HG02970 (cell line): ENCODE measurements at regions not wholly inside any gene's neighbourhood (a gene's known extent, or its start where the extent isn't known, plus 50 kb on each side); places are given as distances from the start of the nearest gene placed in this dataset.
"Not testable (repeated sequence)": the region's sequence is repeated elsewhere in the genome, so short reads cannot be mapped to it uniquely, and the experiment has no call there.

Experiments
- ATAC-seq: cut with Tn5 transposase; IDR thresholded peaks from one replicate; pipeline ENCODE4 v1.9.1; 2021; ENCODE audit warnings: mild to moderate bottlenecking, moderate library complexity, moderate number of reproducible peaks; ENCODE audit not compliant: unreplicated experiment, low FRiP score

DNA sequence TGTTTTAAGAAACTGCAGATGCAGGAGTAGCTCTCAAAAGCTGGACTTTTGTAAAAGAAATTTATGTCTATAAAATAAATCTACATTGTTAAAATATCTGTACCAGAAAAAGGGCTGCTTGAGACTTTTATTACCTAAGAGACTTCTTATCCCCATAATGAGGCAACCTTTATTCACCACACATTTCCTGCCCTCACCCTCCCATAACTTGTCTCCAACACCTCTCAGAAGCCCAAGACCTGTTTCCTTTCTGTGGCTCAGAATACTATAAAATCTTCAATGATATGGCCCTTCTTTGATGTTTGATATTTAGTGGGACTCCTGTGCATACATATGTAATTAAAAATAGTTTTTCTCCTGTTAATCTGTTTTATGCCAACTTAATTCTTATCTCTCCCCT is 141.5 kb upstream of the FER start:
- no peak for ATAC-seq

DNA sequence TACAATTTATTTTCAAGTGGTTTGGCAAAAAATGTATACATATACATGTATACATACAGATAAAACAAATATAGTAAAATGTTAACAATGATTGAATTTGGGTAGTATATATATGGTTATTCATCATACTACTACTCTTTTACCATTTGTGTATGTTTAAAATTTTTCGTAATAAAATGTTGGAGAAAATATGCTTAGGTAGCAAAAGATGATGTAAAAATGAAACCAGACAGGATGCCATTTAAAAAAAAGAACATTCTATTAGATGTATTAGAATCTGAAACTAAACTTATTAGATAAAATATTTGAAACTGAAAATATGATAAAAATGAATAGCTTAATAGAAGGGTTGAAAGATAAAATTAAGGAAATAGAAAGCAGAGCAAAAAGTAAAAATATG is 144.9 kb upstream of the FER start:
- ATAC-seq = no peak

DNA sequence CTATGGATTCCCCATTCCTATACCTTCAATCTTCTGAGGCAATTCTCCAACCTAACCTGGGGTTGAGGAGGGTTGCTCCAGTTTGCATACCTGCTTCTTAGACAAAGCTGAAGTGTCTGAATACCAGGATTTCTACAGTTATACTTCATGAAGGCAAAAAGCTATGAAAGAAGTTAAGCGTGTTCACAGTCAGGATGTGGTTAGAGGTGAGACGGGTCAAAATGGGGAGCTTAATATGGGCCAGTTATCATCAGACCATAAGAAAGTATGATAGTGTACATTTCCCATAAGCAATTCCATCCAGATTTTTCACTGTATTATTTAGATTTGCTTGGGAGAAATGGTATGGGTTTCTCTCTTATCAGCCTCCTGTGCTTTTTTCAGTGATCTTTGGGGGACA is 156.9 kb upstream of the FER start:
- ATAC-seq = no peak

DNA sequence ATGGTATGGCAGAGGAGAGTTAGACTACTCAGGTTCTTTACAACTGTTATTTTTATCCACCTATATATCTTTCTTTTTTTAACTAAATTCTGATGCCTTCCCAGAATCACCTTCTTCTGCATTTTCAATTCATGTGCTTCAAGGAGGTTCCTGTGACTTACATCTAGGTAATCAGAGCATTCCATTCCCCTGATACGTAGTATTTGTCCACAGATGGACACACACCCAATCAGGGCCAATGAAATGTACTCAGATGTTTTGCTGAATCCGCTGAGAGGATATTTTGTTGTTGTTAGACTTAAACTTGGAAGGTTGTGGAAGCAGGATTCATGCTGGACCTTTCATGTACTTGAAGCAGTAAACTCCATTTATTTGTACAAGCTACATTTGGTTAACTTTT is 159.4 kb upstream of the FER start:
- ATAC-seq = no peak

DNA sequence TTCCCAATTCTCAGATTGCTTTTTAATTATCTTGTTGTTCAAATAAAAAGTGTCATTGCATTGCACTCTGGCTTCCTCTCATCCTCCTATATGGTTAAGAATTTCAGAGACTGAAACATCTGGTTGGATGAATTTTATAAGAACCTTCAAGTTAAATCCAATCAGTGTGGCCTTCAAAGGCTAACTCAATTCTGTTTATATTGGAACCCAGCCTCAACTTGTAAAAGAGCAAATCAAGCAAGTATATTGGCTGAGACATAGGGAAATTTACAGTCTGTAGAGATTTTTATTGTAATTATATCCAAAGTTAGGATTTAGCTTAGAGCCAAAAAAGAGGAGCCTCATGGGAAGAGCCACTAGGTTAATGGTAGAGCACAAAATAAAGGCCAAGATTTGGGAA is 159.9 kb upstream of the FER start:
- ATAC-seq = no peak

DNA sequence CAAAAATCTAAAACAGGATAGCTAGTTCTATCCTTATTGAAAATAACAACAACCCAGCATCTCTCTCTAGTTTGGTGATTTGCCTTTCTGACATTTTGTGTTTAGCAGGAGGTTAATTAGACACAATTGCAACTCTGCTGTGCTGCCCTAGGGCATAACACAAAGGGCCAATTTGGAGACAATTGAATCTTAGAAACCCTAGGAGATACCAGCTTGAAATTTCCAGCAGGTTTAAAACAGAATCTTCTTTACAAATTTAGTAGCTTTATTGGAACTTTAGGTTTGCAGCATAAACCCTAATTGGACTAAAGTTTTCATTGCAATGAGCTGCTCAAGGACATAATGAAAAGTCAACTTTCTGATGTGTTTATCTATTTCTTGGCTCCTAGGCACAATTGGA is 166.7 kb upstream of the FER start:
- ATAC-seq = no peak

DNA sequence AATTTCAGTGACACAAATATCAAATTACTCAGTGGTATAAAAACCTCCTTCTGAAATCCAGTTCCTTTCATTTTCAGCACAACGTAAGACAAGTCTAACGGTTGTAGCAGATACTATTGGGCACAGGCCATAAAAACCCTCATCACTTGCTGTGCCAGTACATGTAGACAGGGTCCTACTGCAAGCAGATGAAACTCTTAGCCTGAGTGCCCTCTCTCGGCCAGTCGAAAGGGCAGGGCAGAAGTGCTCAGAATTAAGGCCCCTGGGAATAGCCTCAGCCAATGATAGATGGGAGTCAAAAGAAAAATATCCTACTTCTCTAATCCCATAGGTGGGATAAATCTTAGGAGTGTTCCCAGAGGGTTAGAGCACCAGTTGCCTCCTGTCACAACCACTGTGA is 168.5 kb upstream of the FER start:
- no peak for ATAC-seq

DNA sequence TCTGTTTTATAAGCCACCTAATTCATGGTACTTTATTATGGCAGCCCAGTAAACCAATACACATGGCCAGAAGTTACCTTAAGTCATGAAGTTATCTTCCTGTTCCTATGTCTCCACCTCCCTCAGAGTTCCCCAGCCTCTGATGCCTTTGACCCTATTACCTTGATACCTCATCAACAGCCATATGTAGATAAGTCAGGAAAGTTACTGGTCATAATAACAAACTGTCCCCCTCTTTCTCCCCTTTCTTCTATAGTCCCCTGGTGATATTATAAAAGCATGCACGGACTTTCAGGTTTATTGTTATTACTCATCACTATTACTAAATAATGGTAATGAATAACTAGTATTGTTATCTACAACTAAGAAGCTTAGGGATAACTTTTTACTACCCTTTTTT is 168.9 kb upstream of the FER start:
- no peak for ATAC-seq

DNA sequence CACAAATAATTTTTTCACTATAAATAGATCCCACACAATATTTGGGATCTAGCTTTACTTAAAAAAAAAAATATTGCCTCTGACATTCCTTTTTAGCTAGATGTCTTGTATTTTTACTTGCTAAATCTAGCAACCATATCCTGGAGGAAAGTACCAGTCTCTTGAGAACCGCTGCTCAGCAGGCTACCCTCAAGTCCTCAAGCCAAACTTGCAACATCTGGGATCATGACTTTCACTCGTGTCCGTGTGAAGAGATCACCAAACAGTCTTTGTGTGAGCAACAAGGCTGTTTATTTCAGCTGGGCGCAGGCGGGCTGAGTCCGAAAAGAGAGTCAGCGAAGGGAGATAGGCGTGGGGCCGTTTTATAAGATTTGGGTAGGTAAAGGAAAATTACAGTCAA is 180.3 kb upstream of the FER start:
- ATAC-seq = no peak

DNA sequence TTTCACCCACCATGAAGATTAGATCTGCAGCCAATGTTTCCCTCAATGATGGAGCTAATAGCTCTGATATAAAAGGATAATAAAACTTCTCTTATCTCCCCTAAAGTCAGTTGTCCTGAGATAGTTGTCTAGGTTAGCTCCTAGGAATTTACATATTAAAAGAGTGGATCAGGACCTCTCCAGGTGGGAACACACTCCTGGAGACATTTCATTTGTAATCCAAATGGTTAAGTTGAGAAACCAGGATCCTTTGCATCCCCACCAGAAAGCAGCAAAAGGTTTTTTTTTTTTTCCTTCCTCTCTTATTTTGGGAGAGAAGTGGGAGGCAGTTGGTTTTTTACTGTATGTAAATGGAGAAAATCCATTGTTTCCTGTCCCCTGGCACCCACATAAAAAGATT is 182.5 kb upstream of the FBXL17 start:
- ATAC-seq = no peak

DNA sequence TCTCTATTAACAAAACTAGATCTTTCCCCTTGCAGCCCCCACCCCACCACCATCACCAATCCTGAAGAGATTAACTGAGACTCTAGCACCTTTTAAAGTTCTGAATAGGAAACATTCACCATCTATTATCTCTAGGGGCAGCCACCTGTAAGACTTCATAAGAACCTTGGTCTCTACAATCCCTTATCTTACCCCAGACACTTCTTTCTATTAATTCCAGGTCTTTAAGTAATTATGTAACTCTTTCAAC is 180.2 kb upstream of the FBXL17 start:
- ATAC-seq = no peak

DNA sequence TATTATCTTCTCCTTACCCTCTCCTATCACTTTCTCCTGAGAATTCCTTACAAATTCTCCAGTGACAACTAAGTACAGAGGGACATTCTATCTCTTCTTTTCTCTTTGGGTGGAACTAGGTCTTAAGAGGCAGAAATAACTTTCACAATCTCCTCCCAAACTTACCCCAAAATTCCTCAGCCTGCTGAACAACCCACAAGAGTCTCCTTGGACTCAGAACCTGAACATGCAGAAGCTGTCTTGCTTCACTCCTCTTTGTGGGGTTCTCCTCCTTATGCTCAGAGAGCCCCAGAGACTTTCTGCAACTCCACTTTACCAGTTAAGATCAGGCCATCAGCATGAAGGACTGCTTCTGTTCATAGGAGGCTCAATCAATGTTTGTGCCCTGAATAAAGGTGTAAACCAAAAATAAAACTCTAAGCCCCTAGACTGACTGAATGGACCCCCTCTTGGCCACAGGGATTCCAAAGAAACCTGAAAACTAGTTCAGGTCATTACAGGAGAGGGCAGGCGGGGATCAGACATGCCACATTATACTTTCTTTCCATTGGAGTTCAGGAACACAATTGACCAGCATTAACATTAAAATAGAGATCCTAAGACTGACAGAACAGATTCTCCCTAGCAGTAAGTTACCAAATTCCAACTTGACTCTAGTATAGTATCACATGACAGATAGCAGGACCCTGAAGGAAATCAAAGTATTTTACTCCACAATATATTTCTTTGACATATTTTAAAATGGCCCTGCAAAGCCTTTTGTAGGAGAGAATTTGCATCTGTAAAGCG is 179.7 kb upstream of the FBXL17 start:
- ATAC-seq = no peak

DNA sequence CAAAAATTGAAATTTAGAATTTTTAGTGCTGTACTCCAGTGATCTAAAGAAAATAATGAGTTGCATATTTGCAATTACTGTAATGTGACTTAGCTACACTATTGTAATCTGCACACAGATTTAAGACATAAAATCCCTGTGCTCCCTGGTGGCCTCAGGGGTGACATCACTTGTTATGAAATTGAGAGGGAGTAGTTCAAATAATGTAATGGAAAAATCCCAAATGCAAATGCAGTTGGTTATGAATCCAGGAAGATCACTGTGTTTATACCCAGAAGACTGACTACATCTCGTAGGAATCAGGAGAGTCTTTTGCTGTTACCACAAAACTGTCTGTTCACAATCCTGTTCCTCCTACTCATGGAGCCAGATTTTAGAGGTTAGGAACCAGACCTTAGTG is 178.7 kb upstream of the FBXL17 start:
- ATAC-seq = no peak

DNA sequence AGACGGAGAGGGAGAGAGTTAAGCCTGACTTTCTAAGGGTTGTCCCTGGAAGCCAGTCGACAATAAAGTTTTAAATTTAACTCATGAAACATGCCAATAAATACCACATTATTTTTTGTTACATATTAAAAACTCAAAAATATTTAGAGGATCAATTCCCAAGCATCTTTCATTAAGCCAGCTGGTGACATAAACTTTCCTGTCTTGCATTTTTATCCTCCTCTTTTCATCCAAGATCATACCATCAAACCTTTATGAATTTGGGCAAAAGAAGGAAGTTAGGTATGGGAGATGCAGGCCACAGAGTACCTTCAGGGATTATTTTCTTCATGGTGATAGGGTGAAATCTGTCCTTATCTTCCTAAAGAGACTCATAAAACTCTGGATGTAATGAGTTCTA is 178.3 kb upstream of the FBXL17 start:
- no peak for ATAC-seq

DNA sequence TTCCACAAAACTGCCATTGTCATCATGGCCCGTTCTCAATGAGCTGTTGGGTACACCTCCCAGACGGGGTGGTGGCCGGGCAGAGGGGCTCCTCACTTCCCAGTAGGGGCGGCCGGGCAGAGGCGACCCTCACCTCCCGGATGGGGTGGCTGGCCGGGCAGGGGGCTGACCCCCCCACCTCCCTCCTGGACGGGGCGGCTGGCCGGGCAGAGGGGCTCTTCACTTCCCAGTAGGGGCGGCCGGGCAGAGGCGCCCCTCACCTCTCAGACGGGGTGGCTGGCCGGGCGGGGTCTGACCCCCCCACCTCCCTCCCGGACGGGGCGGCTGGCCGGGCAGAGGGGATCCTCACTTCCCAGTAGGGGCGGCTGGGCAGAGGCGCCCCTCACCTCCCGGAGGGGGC is 176.9 kb upstream of the FBXL17 start:
- not testable (repeated sequence) for ATAC-seq

DNA sequence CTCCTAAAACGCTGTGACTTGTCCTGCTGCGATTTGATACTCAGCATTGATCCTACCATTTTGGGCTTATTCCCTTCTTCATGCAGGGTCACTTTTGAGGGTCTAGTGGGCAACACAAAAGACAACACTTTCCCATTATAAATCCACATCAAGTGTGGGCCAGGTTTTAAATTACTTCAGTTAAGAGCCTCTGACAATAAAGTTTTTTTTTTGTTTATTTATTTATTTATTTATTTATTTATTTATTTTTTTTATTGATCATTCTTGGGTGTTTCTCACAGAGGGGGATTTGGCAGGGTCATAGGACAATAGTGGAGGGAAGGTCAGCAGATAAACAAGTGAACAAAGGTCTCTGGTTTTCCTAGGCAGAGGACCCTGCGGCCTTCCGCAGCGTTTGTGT is 176.2 kb upstream of the FBXL17 start:
- not testable (repeated sequence) for ATAC-seq

DNA sequence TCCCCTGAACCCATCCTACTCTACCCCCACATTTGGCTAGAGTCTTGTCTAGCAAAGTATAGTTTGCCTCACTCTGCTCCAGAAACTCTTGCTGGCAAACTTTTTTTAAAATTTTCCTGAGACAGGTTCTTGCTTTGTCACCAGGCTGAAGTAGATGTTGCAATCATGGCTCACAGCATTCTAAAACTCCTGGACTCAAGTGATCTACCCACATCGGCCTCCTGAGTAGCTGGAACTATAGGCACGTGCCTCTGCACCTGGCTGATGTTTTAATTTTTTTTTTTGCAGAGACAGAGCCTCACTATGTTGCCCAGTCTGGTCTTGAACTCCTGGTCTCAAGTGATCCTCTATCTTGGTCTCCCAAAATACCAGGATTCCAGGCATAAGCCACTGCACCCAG is 175.8 kb upstream of the FBXL17 start:
- ATAC-seq = no peak

DNA sequence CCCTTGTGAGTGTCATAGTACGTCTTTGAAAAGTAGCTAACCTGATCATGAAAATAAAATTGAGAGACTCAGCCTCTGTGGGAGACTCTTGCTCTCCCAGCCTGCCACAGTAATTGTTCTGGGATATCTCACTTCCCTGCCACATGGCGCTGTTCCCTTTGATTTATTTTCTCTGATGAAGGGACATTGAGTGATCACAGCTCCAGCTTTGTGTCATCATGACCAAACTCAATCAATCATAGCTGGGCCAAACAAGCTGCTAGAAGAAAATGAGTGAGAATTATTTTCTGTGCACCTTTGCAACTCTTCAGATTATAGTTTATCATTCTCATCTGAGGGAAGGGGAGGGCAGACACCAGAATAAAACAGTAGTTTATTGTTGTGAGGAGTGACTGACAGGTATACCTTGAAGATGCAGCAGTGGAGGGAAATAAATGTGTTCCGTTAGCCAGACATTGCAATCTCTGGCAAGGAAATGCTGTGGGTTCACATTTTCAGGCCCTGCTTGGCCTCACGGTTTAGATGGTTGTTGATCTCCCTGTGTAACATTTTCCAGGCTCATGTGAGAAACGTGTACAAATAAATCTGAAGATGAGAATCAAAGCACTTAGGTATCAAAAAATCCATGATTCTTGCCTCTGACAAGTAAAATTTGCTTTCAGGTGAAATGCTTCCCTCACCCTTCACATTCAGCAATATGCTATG is 174.7 kb upstream of the FBXL17 start:
- ATAC-seq = no peak

DNA sequence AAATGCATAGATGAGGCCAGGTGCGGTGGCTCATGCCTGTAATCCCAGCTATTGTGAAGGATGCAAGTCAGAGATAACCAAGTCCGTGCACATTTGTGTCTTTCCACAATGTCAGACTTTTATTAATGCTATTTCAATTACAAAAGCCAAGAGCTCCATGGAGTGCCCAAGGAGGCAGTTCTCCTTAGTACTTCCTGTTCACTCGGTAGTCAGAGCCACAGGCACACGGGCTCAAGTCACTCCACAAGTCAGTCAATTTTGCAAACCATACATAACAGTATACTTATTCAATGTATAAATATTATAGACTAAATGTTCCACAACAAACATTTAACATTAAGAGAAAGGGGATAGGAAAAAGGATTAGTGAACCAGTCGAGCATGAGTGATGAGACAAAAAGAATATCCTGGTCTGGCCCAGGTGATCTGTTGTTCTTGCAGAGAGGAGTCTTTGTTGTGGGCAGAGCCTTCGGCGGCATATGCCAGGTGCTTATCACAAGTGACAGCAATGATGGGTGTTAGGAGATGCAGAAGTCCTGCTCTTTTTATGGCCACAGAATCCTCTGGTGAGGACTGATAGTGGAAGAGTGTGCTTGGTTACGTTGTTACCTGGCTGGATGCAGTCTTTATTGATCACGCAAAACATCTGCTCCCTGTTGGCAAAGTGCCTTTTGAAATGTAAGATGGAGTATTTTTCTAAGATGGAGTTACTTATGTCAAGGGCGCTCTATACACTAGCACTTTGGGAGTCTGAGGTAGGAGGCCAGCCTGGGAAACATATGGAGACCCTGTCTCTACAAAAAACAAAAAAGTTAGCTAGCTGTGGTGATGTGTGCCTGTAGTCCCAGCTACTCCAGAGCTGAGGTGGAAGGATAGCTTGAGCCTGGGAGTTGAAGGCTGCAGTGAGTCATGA is 167.0 kb upstream of the FBXL17 start:
- no peak for ATAC-seq

DNA sequence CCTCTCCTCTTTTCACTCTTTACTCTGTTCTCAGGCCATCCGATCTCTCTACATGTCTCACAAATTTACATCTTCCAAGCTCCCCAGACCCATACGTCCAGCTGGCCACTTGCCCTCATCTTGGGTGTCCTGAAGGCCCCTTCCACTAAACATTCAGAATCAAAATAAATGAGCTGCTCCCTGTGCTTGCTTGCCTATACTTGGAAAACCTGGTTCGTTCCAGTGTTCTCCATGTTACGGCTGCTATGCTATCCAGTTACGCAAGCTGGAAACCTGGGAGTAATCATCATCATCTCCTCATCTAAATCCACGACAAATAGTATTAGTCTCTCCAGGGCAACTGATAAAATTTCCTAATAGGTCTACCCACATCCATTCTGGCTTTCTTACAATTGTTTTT is 165.0 kb upstream of the FBXL17 start:
- no peak for ATAC-seq

DNA sequence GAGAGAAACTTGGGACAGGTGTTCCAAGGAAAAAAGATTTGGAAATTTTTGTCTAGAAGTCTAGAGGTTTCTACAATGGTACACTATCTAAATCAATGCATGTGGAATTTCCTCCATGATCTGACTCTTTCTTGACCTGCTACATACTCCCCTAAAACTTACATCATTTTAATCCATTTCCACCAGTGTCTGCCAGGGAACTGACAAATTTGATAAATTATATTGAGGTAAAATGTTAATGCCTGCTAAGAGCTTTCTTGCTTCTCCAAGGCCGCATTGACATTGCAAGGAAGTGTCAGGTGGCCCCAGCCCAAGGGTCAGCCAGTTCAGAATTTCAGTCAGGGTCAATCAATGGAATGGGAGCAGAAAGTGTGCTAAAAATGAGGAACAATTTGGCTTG is 163.4 kb upstream of the FBXL17 start:
- ATAC-seq = no peak

DNA sequence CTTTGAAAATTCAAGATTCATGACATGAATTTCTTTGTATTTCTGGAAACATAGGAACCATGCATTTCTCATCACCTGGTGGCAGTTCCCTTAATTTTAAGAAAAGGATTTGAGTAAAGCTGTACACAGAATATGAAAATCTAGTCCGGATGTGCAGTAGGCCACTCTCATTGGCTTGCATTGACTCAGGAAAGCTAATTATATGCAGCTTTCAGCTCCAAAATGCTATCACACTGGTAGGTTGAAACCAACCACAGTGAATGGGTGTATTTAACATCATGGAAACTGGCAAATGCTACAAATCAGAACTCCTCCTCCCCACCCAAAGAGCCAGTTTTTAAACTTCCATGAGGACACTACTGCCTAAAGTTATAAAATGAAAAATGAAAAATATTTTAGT is 161.6 kb upstream of the FBXL17 start:
- no peak for ATAC-seq
